ENCODE measurements at regions not wholly inside any gene's neighbourhood (a gene's known extent, or its start where the extent isn't known, plus 50 kb on each side); places are given as distances from the start of the nearest gene placed in this dataset.

GRCh38 chr6:130603391-130603790 is 223.8 kb upstream of the SMLR1 start:
- TF ChIP-seq EZH2 (IDR thresholded peaks at IDR 0.05) (no peak), CTCF (IDR thresholded peaks at IDR 0.05) (no peak), EZH2phosphoT487 (IDR thresholded peaks at IDR 0.05) (no peak)
